Skeletal muscle tissue (tissue), 3 donors: ENCODE measurements at regions not wholly inside any gene's neighbourhood (a gene's known extent, or its start where the extent isn't known, plus 50 kb on each side); places are given as distances from the start of the nearest gene placed in this dataset.

Experiments used
- H3K27ac ChIP-seq: one replicate; pipeline ENCODE4 v1.7.0; 2013; ENCODE audit warnings: mild to moderate bottlenecking, low read depth, low read length, inconsistent platforms
- H3K27me3 ChIP-seq, 3 donors: one replicate each; pipeline ENCODE4 v1.7.0; 2013; ENCODE audit warnings: low read length in 3 of 3; ENCODE audit not compliant: control insufficient read depth in 3 of 3, insufficient read depth in 3 of 3
- H3K36me3 ChIP-seq, 3 donors: one replicate each; pipeline ENCODE4 v1.7.0; 2013; ENCODE audit warnings: low read length in 3 of 3; ENCODE audit not compliant: control insufficient read depth in 3 of 3, insufficient read depth in 3 of 3
- H3K4me1 ChIP-seq, 3 donors: one replicate each; pipeline ENCODE4 v1.7.0; 2013; ENCODE audit warnings: low read length in 3 of 3, mild to moderate bottlenecking in 3 of 3; ENCODE audit not compliant: control insufficient read depth in 3 of 3, insufficient read depth in 3 of 3
- H3K4me3 ChIP-seq, 3 donors: one replicate each; pipeline ENCODE4 v1.7.0; 2013; ENCODE audit warnings: low read length in 3 of 3
- H3K9ac ChIP-seq, 3 donors: one replicate each; pipeline ENCODE4 v1.7.0; 2013; ENCODE audit warnings: low read length in 3 of 3, mild to moderate bottlenecking in 3 of 3, moderate library complexity in 2 of 3, low read depth in 1 of 3
- H3K9me3 ChIP-seq, 3 donors: one replicate each; pipeline ENCODE4 v1.7.0; 2013; ENCODE audit warnings: low read length in 3 of 3; ENCODE audit not compliant: control insufficient read depth in 3 of 3
- donor health status: Osteomylitis.

DNA sequence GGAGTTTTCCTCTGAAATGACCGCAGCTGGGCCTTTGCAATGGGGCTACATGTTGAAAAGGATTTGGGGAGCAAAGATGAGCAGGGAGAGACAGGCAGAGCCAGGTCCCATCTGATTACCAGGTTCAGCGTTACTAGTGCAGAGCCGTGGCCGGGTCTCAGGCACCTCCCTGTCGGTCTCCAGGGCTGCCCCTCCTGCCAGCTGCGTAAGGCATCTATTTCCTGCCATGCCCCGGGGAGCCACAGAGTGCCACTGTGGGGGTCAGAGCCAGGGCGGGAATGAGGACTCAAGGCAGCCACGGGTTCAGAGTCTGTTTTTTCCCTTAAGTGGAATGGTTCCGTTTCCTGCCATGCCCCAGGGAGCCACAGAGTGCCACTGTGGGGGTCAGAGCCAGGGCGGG lies 382.6 kb upstream of the SHH start:
- no peaks in the 10 kb centered on the region for H3K36me3 ChIP-seq
- H3K9me3 ChIP-seq: no peaks in the 10 kb centered on the region
- H3K9ac ChIP-seq: no peak overlapping the region
- no peak overlapping the region for H3K27ac ChIP-seq
- H3K4me3 ChIP-seq: no peak overlapping the region
- H3K27me3 ChIP-seq: peaks cover 0 to 5% (median 4%) of the 10 kb centered on the region in 3 donors
- H3K4me1 ChIP-seq: no peaks in the 10 kb centered on the region

DNA sequence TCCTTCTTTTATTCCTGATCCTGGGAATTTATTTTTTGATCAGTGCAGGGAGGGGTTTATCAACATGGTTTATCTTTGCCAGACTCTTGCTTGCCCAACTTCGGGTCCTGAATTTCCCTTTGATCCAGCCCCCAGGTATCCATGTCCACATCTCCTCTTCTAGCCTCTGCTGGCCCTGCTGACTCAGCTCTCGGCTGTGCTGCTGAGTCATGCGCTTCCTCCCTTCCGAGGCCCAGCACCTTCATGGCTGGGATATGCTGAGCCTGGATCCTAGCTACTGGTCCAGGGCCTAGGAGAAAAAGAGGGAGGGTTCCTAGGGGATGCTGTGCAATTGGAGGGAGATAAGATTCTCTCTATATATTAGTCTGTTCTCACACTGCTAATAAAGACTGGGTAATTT lies 380.7 kb upstream of the SHH start:
- Histone ChIP-seq H3K9me3 (no peaks in the 10 kb centered on the region), H3K9ac (no peak overlapping the region), H3K4me3 (no peak overlapping the region), H3K27ac (no peak overlapping the region), H3K36me3 (no peaks in the 10 kb centered on the region), H3K4me1 (no peaks in the 10 kb centered on the region), H3K27me3 (peaks cover 0 to 5% (median 0%) of the 10 kb centered on the region in 3 donors)

DNA sequence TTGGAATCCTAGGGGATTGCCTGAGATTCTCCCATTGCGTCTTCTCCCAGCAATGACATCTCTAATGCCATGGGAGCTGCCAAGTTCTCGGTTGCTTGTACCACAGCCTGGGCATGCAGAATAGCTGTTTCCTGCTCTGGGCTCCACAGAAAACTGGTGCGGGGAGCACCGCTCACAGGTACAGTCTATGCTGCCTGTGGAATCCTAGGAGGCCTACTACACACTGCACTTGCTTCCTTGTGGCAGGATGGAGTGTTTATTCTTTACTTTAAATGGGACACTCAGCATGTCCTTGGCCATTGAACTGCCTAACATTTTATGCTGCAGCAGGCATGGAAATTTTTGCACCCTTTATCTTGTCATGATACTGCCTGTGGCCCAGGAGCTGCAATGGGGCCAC lies 378.8 kb upstream of the SHH start:
- Histone ChIP-seq H3K36me3 (no peaks in the 10 kb centered on the region), H3K9me3 (peaks cover 5 to 7% (median 7%) of the 10 kb centered on the region in 3 donors), H3K9ac (no peak overlapping the region), H3K27me3 (peaks cover 0 to 5% (median 0%) of the 10 kb centered on the region in 3 donors), H3K4me3 (no peak overlapping the region), H3K4me1 (no peaks in the 10 kb centered on the region), H3K27ac (no peak overlapping the region)

DNA sequence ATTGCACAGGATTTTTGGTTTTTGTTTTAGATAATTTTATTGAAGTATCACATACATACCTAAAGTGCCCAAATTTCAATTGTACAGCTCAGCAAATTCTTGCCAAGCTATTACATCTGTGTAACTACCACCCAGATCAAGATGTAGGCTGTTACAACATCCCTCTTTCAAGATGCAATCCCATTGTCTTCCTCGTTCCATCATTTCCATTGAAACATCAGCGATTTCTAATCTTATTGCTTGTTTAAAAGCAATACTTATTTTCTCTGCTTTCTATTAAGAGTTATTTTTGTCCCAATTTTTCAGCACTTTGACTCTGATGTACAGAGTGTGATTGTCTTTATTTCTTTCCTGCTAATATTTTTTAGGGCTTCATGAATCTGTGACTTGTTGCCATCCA lies 372.8 kb upstream of the SHH start:
- Histone ChIP-seq H3K9ac (no peak overlapping the region), H3K27ac (no peak overlapping the region), H3K4me1 (no peaks in the 10 kb centered on the region), H3K27me3 (peaks cover 0 to 4% (median 0%) of the 10 kb centered on the region in 3 donors), H3K9me3 (peaks cover 5 to 7% (median 7%) of the 10 kb centered on the region in 3 donors), H3K4me3 (no peak overlapping the region), H3K36me3 (no peaks in the 10 kb centered on the region)

DNA sequence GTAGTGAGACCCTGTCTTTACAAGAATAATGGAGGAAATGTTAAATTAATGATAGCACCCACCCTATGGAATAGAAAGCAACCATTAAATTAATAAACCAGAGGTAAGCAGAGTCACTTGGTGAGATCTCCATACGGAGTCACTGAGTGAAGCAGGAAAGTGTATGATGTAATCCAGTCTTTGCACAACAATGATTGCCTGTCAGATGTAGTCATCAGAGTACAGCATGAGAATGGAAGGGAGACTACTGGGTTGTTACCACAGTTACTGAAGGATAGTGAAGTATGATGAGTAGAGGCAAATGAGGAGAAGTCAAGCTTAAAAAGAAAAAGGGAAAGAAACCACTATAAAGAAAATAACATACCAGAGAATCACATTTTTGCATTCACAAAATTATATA lies 371.9 kb upstream of the SHH start:
- H3K27ac ChIP-seq: no peak overlapping the region
- no peaks in the 10 kb centered on the region for H3K36me3 ChIP-seq
- no peak overlapping the region for H3K4me3 ChIP-seq
- no peak overlapping the region for H3K9ac ChIP-seq
- peaks cover 5 to 7% (median 7%) of the 10 kb centered on the region in 3 donors for H3K9me3 ChIP-seq
- H3K27me3 ChIP-seq: peaks cover 0 to 7% (median 0%) of the 10 kb centered on the region in 3 donors
- H3K4me1 ChIP-seq: no peaks in the 10 kb centered on the region

DNA sequence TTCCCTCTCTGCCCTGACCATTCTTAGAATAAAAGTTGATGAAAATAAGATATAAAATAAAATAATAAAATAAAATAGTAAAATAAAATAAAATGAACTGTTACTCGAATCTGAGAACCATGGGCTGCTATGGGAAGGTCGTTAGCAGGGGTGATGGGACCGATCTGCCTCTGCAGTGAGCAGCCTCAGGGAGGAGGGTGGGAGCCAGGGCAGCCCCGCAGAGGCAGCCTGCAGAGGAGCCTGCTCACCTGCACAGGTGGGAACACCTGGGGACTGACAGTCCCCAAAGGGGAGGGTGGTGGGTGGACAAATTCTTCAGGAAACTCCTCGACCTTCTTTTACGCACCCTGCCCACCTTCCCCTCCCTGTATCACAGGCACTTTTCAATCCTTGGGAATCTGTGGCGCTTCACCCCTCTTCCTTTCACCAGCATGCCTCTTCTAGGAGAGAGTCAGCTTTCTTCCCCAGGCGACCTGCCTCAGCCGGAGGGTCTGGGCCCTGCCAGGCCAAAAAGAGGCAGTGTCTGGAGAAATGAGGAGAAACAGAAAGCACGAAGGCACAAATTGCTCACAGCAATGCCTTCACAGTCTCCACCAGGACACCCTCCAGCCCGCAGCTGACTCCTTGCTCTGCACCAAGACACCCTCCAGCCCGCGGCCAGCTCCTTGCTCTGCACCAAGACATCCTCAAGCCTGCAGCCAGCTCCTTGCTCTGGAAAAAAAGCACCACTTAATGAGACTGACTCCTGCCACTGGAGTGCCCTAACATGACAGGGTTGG lies 368.4 kb upstream of the SHH start:
- Histone ChIP-seq H3K27me3 (peaks cover 0 to 22% (median 0%) of the 10 kb centered on the region in 3 donors), H3K4me3 (no peak overlapping the region), H3K4me1 (no peaks in the 10 kb centered on the region), H3K27ac (no peak overlapping the region), H3K36me3 (no peaks in the 10 kb centered on the region), H3K9me3 (no peaks in the 10 kb centered on the region), H3K9ac (no peak overlapping the region)

DNA sequence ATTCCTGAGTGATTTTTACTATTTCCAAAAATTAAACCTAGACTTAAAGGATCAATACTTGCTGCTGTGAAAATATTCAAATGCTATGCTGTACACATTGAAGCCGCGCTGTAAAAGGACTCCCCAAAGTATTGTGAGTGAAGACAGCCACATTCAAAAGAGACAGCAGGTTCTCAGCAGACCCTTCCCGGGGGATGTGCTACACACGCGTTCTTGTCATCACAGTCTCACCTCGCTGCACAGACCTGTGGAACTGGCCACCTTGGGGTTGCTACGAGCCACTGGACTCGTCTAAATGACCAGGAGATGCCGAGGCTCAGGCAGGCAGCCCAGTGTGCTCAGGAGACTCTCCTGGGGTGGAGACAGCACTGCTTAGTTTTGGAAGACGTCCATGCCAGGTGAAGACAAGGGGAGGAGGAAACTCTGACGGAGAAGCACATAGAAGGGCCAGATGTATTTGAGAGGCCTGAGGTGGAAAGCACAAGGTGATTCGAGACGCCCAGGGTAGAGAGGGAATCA lies 367.7 kb upstream of the SHH start:
- no peaks in the 10 kb centered on the region for H3K9me3 ChIP-seq
- peaks cover 0 to 22% (median 0%) of the 10 kb centered on the region in 3 donors for H3K27me3 ChIP-seq
- H3K4me3 ChIP-seq: no peak overlapping the region
- no peaks in the 10 kb centered on the region for H3K36me3 ChIP-seq
- H3K27ac ChIP-seq: no peak overlapping the region
- H3K9ac ChIP-seq: no peak overlapping the region
- H3K4me1 ChIP-seq: no peaks in the 10 kb centered on the region

DNA sequence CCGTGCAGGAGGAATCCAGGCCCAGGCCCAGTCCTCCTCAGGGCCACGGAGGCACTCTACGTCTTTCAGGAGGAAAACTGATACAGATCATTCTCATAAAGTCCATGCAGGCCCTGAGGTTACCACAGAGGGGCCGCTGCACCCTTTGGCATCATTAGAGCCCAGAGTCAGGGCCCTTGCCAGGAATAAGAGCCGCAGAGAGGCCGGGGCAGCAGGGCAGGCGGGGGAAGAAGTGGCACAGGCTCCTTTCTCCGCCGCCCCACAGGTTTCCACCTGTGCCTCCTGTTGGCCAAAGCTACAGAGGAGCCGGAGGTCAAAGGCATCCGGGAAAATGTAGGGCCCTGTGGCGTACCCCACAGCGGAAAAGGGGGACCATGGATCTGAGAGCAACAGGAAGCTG lies 366.6 kb upstream of the SHH start:
- Histone ChIP-seq H3K36me3 (no peaks in the 10 kb centered on the region), H3K9ac (no peak overlapping the region), H3K4me3 (no peak overlapping the region)

DNA sequence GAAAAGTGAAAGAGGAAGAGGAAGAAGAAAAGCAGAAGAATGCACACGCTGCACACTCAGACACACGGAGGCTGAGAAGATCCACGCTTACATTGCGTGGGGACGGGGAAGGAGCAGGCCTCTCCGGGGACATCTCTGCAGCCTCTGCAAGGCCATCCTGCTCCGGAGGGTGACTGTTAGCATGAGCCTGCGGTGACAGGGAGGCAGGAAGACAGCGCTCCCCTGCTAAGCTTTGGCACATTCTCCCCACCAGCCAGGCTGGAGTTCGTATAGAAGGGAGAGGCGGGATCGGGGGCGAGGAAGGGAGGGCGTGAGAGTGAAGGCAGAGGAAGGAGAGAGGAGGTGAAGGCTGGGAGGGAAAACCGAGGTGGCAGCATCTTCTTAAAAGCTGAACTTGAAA lies 366.0 kb upstream of the SHH start:
- H3K36me3 ChIP-seq: no peaks in the 10 kb centered on the region
- no peaks in the 10 kb centered on the region for H3K4me1 ChIP-seq
- H3K9ac ChIP-seq: no peak overlapping the region
- H3K9me3 ChIP-seq: no peaks in the 10 kb centered on the region
- H3K27ac ChIP-seq: no peak overlapping the region
- H3K27me3 ChIP-seq: peaks cover 0 to 22% (median 0%) of the 10 kb centered on the region in 3 donors
- H3K4me3 ChIP-seq: no peak overlapping the region

More for the DNA sequence above, 366.6 kb upstream of the SHH start:
- H3K27me3 ChIP-seq: peaks cover 0 to 22% (median 0%) of the 10 kb centered on the region in 3 donors
- H3K4me1 ChIP-seq: no peaks in the 10 kb centered on the region
- H3K27ac ChIP-seq: no peak overlapping the region
- H3K9me3 ChIP-seq: no peaks in the 10 kb centered on the region

DNA sequence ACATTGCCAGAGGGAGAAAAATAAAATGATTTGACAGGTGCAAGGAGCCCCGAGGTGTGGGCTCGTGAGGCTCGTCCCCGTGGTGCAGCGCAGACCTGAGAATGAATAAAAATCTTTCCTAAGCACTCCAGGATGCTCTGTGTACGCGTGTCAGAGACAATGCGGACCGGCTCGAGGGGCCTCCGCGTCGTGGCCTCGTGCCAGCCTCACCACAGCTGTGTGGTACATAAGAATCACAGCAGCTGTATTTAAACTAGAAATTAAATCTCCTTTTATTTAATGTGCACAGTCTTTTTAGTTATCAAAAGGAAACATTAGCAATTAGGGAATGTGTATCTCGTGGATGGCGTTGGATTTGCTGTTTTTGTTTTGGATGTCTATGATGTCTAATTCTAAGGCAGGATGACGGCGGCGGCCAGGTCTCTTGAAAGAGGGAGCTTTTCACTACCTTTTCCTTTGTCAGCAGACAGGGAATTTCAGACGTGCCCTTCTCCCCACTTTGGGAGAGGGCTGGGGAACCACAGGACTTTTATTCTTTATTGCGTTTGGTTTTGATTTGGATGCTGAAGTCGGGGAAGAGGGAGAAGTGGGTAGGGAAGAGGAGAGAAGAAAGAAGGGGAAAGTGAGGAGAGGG lies 365.3 kb upstream of the SHH start:
- Histone ChIP-seq H3K36me3 (no peaks in the 10 kb centered on the region), H3K4me1 (no peaks in the 10 kb centered on the region), H3K27me3 (peaks cover 0 to 22% (median 0%) of the 10 kb centered on the region in 3 donors), H3K9ac (no peak overlapping the region), H3K27ac (no peak overlapping the region), H3K9me3 (no peaks in the 10 kb centered on the region), H3K4me3 (no peak overlapping the region)
